Islet precursor cell (in vitro differentiated cells): ENCODE measurements at regions not wholly inside any gene's neighbourhood (a gene's known extent, or its start where the extent isn't known, plus 50 kb on each side); places are given as distances from the start of the nearest gene placed in this dataset.
"Not testable (repeated sequence)": the region's sequence is repeated elsewhere in the genome, so short reads cannot be mapped to it uniquely, and the experiment has no call there.

Source experiments
- DNase-seq: peaks from one replicate; pipeline ENCODE4 v3.0.0-alpha.2; 2018

- peak; percentile 56 for DNase-seq
These were observed 153.0 kb upstream of the TPTE start for GRCh38 chr21:10368323-10368798.

- not testable (repeated sequence) for DNase-seq
These were observed 152.1 kb upstream of the TPTE start for GRCh38 chr21:10369289-10369688.

GRCh38 chr21:10377758-10378157 is 143.6 kb upstream of the TPTE start:
- DNase-seq, result not testable (repeated sequence)

- not testable (repeated sequence) for DNase-seq
These were observed 141.6 kb upstream of the TPTE start for GRCh38 chr21:10379816-10380215.

- not testable (repeated sequence) for DNase-seq
These were observed 139.7 kb upstream of the TPTE start for GRCh38 chr21:10381687-10382060.

- not testable (repeated sequence) for DNase-seq
These were observed 139.2 kb upstream of the TPTE start for GRCh38 chr21:10382135-10382534.

- DNase-seq, result not testable (repeated sequence)
These were observed 138.8 kb upstream of the TPTE start for GRCh38 chr21:10382580-10382979.

- DNase-seq, result not testable (repeated sequence)
These were observed 137.8 kb upstream of the TPTE start for GRCh38 chr21:10383571-10383970.

- not testable (repeated sequence) for DNase-seq
These were observed 137.0 kb upstream of the TPTE start for GRCh38 chr21:10384304-10384861.

GRCh38 chr21:10385202-10385601 is 136.2 kb upstream of the TPTE start:
- not testable (repeated sequence) for DNase-seq

- not testable (repeated sequence) for DNase-seq
These were observed 135.4 kb upstream of the TPTE start for GRCh38 chr21:10385898-10386527.

- DNase-seq, result not testable (repeated sequence)
These were observed 133.5 kb upstream of the TPTE start for GRCh38 chr21:10387692-10388450.

GRCh38 chr21:10388625-10389024 is 132.8 kb upstream of the TPTE start:
- DNase-seq, result not testable (repeated sequence)

- not testable (repeated sequence) for DNase-seq
These were observed 129.1 kb upstream of the TPTE start for GRCh38 chr21:10392301-10392700.

GRCh38 chr21:10395963-10396362 is 125.4 kb upstream of the TPTE start:
- DNase-seq, result not testable (repeated sequence)

- not testable (repeated sequence) for DNase-seq
These were observed 123.9 kb upstream of the TPTE start for GRCh38 chr21:10397495-10397915.

- DNase-seq, result not testable (repeated sequence)
These were observed 122.5 kb upstream of the TPTE start for GRCh38 chr21:10398692-10399489.

- not testable (repeated sequence) for DNase-seq
These were observed 120.6 kb upstream of the TPTE start for GRCh38 chr21:10400622-10401361.

GRCh38 chr21:10402461-10402860 is 118.9 kb upstream of the TPTE start:
- DNase-seq, result peak; percentile 49

- DNase-seq, result peak; percentile 60
These were observed 116.1 kb upstream of the TPTE start for GRCh38 chr21:10405331-10405730.

GRCh38 chr21:10409786-10410185 is 111.6 kb upstream of the TPTE start:
- DNase-seq, result peak; percentile 29

GRCh38 chr21:10410354-10410929 is 110.9 kb upstream of the TPTE start:
- DNase-seq, result not testable (repeated sequence)
